Coronary artery (tissue), 2 donors: ENCODE measurements at regions not wholly inside any gene's neighbourhood (a gene's known extent, or its start where the extent isn't known, plus 50 kb on each side); places are given as distances from the start of the nearest gene placed in this dataset.

ENCODE experiments used
- DNase-seq: peaks from one replicate; pipeline ENCODE4 v3.0.0-alpha.2; 2017; ENCODE audit warnings: low spot score
- H3K27ac ChIP-seq, 2 donors: fragments of 200-600 bp; sonication (generic); one replicate each; pipeline ENCODE4 v1.5.1; 2016 to 2019
- H3K4me3 ChIP-seq: fragments of 200-600 bp; sonication (generic); 2 replicates; pipeline ENCODE4 v1.5.1; 2016; ENCODE audit warnings: mild to moderate bottlenecking, moderate library complexity
- CTCF ChIP-seq: fragments of 200-600 bp; sonication (generic); IDR thresholded peaks from one replicate; pipeline ENCODE4 v1.5.1; 2019; ENCODE audit warnings: antibody characterized with exemption

GRCh38 chr5:68429510-68429909 lies 214.0 kb downstream of the PIK3R1 start:
- no peak for DNase-seq
- no peak overlapping the region for H3K27ac ChIP-seq
- H3K4me3 ChIP-seq = no peak overlapping the region
- TF ChIP-seq CTCF = no peak

GRCh38 chr5:68430279-68430678 lies 214.7 kb downstream of the PIK3R1 start:
- no peak for TF ChIP-seq CTCF
- no peak for DNase-seq
- Histone ChIP-seq H3K27ac (no peak overlapping the region), H3K4me3 (no peak overlapping the region)

- Histone ChIP-seq H3K27ac (no peak overlapping the region), H3K4me3 (no peak overlapping the region)
- DNase-seq = no peak
- no peak for TF ChIP-seq CTCF
These were observed 215.6 kb downstream of the PIK3R1 start for GRCh38 chr5:68431186-68431585.

- no peak for DNase-seq
- no peak for TF ChIP-seq CTCF
- H3K27ac ChIP-seq = no peak overlapping the region
- H3K4me3 ChIP-seq = no peak overlapping the region
These were observed 216.2 kb downstream of the PIK3R1 start for GRCh38 chr5:68431601-68432337.

- TF ChIP-seq CTCF = no peak
- no peak overlapping the region for H3K27ac ChIP-seq
- DNase-seq = no peak
- H3K4me3 ChIP-seq = no peak overlapping the region
These were observed 217.1 kb downstream of the PIK3R1 start for GRCh38 chr5:68432682-68433081.

- H3K27ac ChIP-seq = peak overlapping the region; percentile 74 to 88
- H3K4me3 ChIP-seq = no peak overlapping the region
- no peak for DNase-seq
- TF ChIP-seq CTCF = no peak
These were observed 218.0 kb downstream of the PIK3R1 start for GRCh38 chr5:68433526-68433922.
